ENCODE measurements at regions not wholly inside any gene's neighbourhood (a gene's known extent, or its start where the extent isn't known, plus 50 kb on each side); places are given as distances from the start of the nearest gene placed in this dataset.

- Mint-ChIP-seq H3K36me3 (ENCODE audit: low read depth) (no peaks in the 10 kb centered on the region), H3K4me3 (no peak overlapping the region), H3K9me3 (no peaks in the 10 kb centered on the region), H3K27ac (no peak overlapping the region), H3K27me3 (ENCODE audit: low read depth) (peaks cover 3% of the 10 kb centered on the region), H3K4me1 (ENCODE audit: low read depth) (no peaks in the 10 kb centered on the region)
- no peak for DNase-seq (ENCODE audit: low spot score)
Observed at GRCh38 chr1:30648408-30649000, 74.9 kb downstream of the MATN1 start.

- DNase-seq (ENCODE audit: low spot score): no peak
- Mint-ChIP-seq H3K4me3 (no peak overlapping the region), H3K27me3 (ENCODE audit: low read depth) (peaks cover 3% of the 10 kb centered on the region), H3K4me1 (ENCODE audit: low read depth) (no peaks in the 10 kb centered on the region), H3K9me3 (no peaks in the 10 kb centered on the region), H3K27ac (no peak overlapping the region), H3K36me3 (ENCODE audit: low read depth) (no peaks in the 10 kb centered on the region)
Observed at GRCh38 chr1:30645807-30646206, 77.6 kb downstream of the MATN1 start.

- H3K27me3 Mint-ChIP-seq (ENCODE audit: low read depth): peaks cover 3% of the 10 kb centered on the region
- H3K36me3 Mint-ChIP-seq (ENCODE audit: low read depth): no peaks in the 10 kb centered on the region
- H3K4me3 Mint-ChIP-seq: no peak overlapping the region
- H3K27ac Mint-ChIP-seq: no peak overlapping the region
- no peaks in the 10 kb centered on the region for H3K4me1 Mint-ChIP-seq (ENCODE audit: low read depth)
- no peaks in the 10 kb centered on the region for H3K9me3 Mint-ChIP-seq
- no peak for DNase-seq (ENCODE audit: low spot score)
Observed at GRCh38 chr1:30642391-30643120, 80.8 kb downstream of the MATN1 start.

GRCh38 chr1:30641572-30642353, 81.6 kb downstream of the MATN1 start:
- DNase-seq (ENCODE audit: low spot score): no peak
- Mint-ChIP-seq H3K4me3 (no peak overlapping the region), H3K9me3 (no peaks in the 10 kb centered on the region), H3K27ac (no peak overlapping the region), H3K4me1 (ENCODE audit: low read depth) (no peaks in the 10 kb centered on the region), H3K36me3 (ENCODE audit: low read depth) (no peaks in the 10 kb centered on the region), H3K27me3 (ENCODE audit: low read depth) (peaks cover 3% of the 10 kb centered on the region)

GRCh38 chr1:30639881-30640452, 83.4 kb downstream of the MATN1 start:
- Mint-ChIP-seq H3K9me3 (no peaks in the 10 kb centered on the region), H3K27me3 (ENCODE audit: low read depth) (peaks cover 3% of the 10 kb centered on the region), H3K27ac (no peak overlapping the region), H3K36me3 (ENCODE audit: low read depth) (no peaks in the 10 kb centered on the region), H3K4me1 (ENCODE audit: low read depth) (no peaks in the 10 kb centered on the region), H3K4me3 (no peak overlapping the region)
- DNase-seq (ENCODE audit: low spot score): no peak

GRCh38 chr1:30638811-30639210, 84.6 kb downstream of the MATN1 start:
- H3K9me3 Mint-ChIP-seq: no peaks in the 10 kb centered on the region
- no peak overlapping the region for H3K4me3 Mint-ChIP-seq
- no peaks in the 10 kb centered on the region for H3K36me3 Mint-ChIP-seq (ENCODE audit: low read depth)
- no peaks in the 10 kb centered on the region for H3K27me3 Mint-ChIP-seq (ENCODE audit: low read depth)
- H3K4me1 Mint-ChIP-seq (ENCODE audit: low read depth): no peaks in the 10 kb centered on the region
- no peak for DNase-seq (ENCODE audit: low spot score)
- no peak overlapping the region for H3K27ac Mint-ChIP-seq

GRCh38 chr1:30638086-30638485, 85.3 kb downstream of the MATN1 start:
- no peaks in the 10 kb centered on the region for H3K9me3 Mint-ChIP-seq
- no peak overlapping the region for H3K27ac Mint-ChIP-seq
- no peaks in the 10 kb centered on the region for H3K4me1 Mint-ChIP-seq (ENCODE audit: low read depth)
- DNase-seq (ENCODE audit: low spot score): no peak
- no peak overlapping the region for H3K4me3 Mint-ChIP-seq
- H3K36me3 Mint-ChIP-seq (ENCODE audit: low read depth): no peaks in the 10 kb centered on the region
- no peaks in the 10 kb centered on the region for H3K27me3 Mint-ChIP-seq (ENCODE audit: low read depth)

- Mint-ChIP-seq H3K9me3 (no peaks in the 10 kb centered on the region), H3K27ac (no peak overlapping the region)
Observed at GRCh38 chr1:30637183-30637980, 86.0 kb downstream of the MATN1 start.

GRCh38 chr1:30636621-30637020, 86.8 kb downstream of the MATN1 start:
- no peak overlapping the region for H3K27ac Mint-ChIP-seq
- DNase-seq (ENCODE audit: low spot score): no peak
- H3K9me3 Mint-ChIP-seq: no peaks in the 10 kb centered on the region

More at GRCh38 chr1:30637183-30637980, 86.0 kb downstream of the MATN1 start:
- no peaks in the 10 kb centered on the region for H3K4me1 Mint-ChIP-seq (ENCODE audit: low read depth)
- DNase-seq (ENCODE audit: low spot score): no peak
- no peaks in the 10 kb centered on the region for H3K27me3 Mint-ChIP-seq (ENCODE audit: low read depth)
- H3K36me3 Mint-ChIP-seq (ENCODE audit: low read depth): no peaks in the 10 kb centered on the region
- H3K4me3 Mint-ChIP-seq: no peak overlapping the region

GRCh38 chr1:30635391-30635975, 87.9 kb downstream of the MATN1 start:
- Mint-ChIP-seq H3K36me3 (ENCODE audit: low read depth) (no peaks in the 10 kb centered on the region), H3K27ac (no peak overlapping the region), H3K4me3 (no peak overlapping the region), H3K27me3 (ENCODE audit: low read depth) (no peaks in the 10 kb centered on the region), H3K4me1 (ENCODE audit: low read depth) (no peaks in the 10 kb centered on the region), H3K9me3 (no peaks in the 10 kb centered on the region)
- DNase-seq (ENCODE audit: low spot score): no peak

More at GRCh38 chr1:30636621-30637020, 86.8 kb downstream of the MATN1 start:
- no peaks in the 10 kb centered on the region for H3K36me3 Mint-ChIP-seq (ENCODE audit: low read depth)
- H3K4me3 Mint-ChIP-seq: no peak overlapping the region
- no peaks in the 10 kb centered on the region for H3K27me3 Mint-ChIP-seq (ENCODE audit: low read depth)
- H3K4me1 Mint-ChIP-seq (ENCODE audit: low read depth): no peaks in the 10 kb centered on the region

GRCh38 chr1:30634507-30634906, 88.9 kb downstream of the MATN1 start:
- Mint-ChIP-seq H3K9me3 (no peaks in the 10 kb centered on the region), H3K27ac (no peak overlapping the region), H3K36me3 (ENCODE audit: low read depth) (no peaks in the 10 kb centered on the region), H3K4me1 (ENCODE audit: low read depth) (no peaks in the 10 kb centered on the region), H3K4me3 (no peak overlapping the region), H3K27me3 (ENCODE audit: low read depth) (no peaks in the 10 kb centered on the region)
- DNase-seq (ENCODE audit: low spot score): no peak

- no peak overlapping the region for H3K4me3 Mint-ChIP-seq
- H3K27me3 Mint-ChIP-seq (ENCODE audit: low read depth): peaks cover 2% of the 10 kb centered on the region
- no peak for DNase-seq (ENCODE audit: low spot score)
- H3K27ac Mint-ChIP-seq: no peak overlapping the region
- no peaks in the 10 kb centered on the region for H3K9me3 Mint-ChIP-seq
- H3K36me3 Mint-ChIP-seq (ENCODE audit: low read depth): no peaks in the 10 kb centered on the region
- no peaks in the 10 kb centered on the region for H3K4me1 Mint-ChIP-seq (ENCODE audit: low read depth)
Observed at GRCh38 chr1:30633294-30633693, 90.1 kb downstream of the MATN1 start.

GRCh38 chr1:30632481-30632880, 90.9 kb downstream of the MATN1 start:
- no peaks in the 10 kb centered on the region for H3K36me3 Mint-ChIP-seq (ENCODE audit: low read depth)
- peaks cover 4% of the 10 kb centered on the region for H3K9me3 Mint-ChIP-seq
- no peak overlapping the region for H3K4me3 Mint-ChIP-seq
- no peak for DNase-seq (ENCODE audit: low spot score)
- H3K27ac Mint-ChIP-seq: no peak overlapping the region
- H3K27me3 Mint-ChIP-seq (ENCODE audit: low read depth): peaks cover 2% of the 10 kb centered on the region
- H3K4me1 Mint-ChIP-seq (ENCODE audit: low read depth): no peaks in the 10 kb centered on the region
